Stimulated activated naive CD4-positive, alpha-beta T cell treated with Interleukin-2 at 50 U/mL for 16 hours (primary cell): ENCODE measurements at regions not wholly inside any gene's neighbourhood (a gene's known extent, or its start where the extent isn't known, plus 50 kb on each side); places are given as distances from the start of the nearest gene placed in this dataset.

Experiments used
- DNase-seq: peaks from one replicate; lab custom pipeline; 2025; lab: John Stamatoyannopoulos, UW

- DNase-seq: no peak
Observed at GRCh38 chr15:47473832-47474231, 243.5 kb upstream of the SEMA6D start.

- DNase-seq: no peak
Observed at GRCh38 chr15:47475336-47475735, 242.0 kb upstream of the SEMA6D start.

GRCh38 chr15:47477341-47477740, 240.0 kb upstream of the SEMA6D start:
- no peak for DNase-seq

GRCh38 chr15:47484059-47484458, 233.2 kb upstream of the SEMA6D start:
- DNase-seq: no peak

- DNase-seq: no peak
Observed at GRCh38 chr15:47484997-47485396, 232.3 kb upstream of the SEMA6D start.

GRCh38 chr15:47485419-47485818, 231.9 kb upstream of the SEMA6D start:
- no peak for DNase-seq

- DNase-seq: no peak
Observed at GRCh38 chr15:47486040-47486439, 231.3 kb upstream of the SEMA6D start.

GRCh38 chr15:47492195-47492594, 225.1 kb upstream of the SEMA6D start:
- DNase-seq: no peak

- DNase-seq: no peak
Observed at GRCh38 chr15:47493357-47494247, 223.7 kb upstream of the SEMA6D start.

GRCh38 chr15:47496343-47497185, 220.7 kb upstream of the SEMA6D start:
- no peak for DNase-seq

GRCh38 chr15:47500842-47501241, 216.5 kb upstream of the SEMA6D start:
- DNase-seq: no peak

- DNase-seq: no peak
Observed at GRCh38 chr15:47502041-47502440, 215.3 kb upstream of the SEMA6D start.

- DNase-seq: no peak
Observed at GRCh38 chr15:47503876-47504275, 213.4 kb upstream of the SEMA6D start.

- no peak for DNase-seq
Observed at GRCh38 chr15:47504624-47505256, 212.6 kb upstream of the SEMA6D start.

- DNase-seq: no peak
Observed at GRCh38 chr15:47505712-47506328, 211.5 kb upstream of the SEMA6D start.

GRCh38 chr15:47506329-47507100, 210.8 kb upstream of the SEMA6D start:
- no peak for DNase-seq

- DNase-seq: no peak
Observed at GRCh38 chr15:47507221-47507985, 209.9 kb upstream of the SEMA6D start.

GRCh38 chr15:47511261-47511660, 206.0 kb upstream of the SEMA6D start:
- DNase-seq: no peak

GRCh38 chr15:47513471-47513870, 203.8 kb upstream of the SEMA6D start:
- DNase-seq: no peak

- DNase-seq: no peak
Observed at GRCh38 chr15:47514200-47514652, 203.1 kb upstream of the SEMA6D start.
